T-cell (primary cell): ENCODE measurements at regions not wholly inside any gene's neighbourhood (a gene's known extent, or its start where the extent isn't known, plus 50 kb on each side); places are given as distances from the start of the nearest gene placed in this dataset.
"Not testable (repeated sequence)": the region's sequence is repeated elsewhere in the genome, so short reads cannot be mapped to it uniquely, and the experiment has no call there.

ENCODE experiments used
- ATAC-seq, 4 experiments: fragments of 200-7000 bp in 3 of 4; fragments of 150-1000 bp in 1 of 4; cut with Tn5 transposase; replicated peaks in 1 of 4; 1 replicate in 3 of 4; 2 replicates in 1 of 4; pipeline ENCODE4 v1.10.0; 2021; ENCODE audit warnings: moderate library complexity in 3 of 4, mild to moderate bottlenecking in 2 of 4, moderate number of reproducible peaks in 1 of 4
- CTCF ChIA-PET, 2 donors: fragments of 300-600 bp; sonication (Branson Sonifier 250); formaldehyde crosslinking; loops; one replicate each; lab custom pipeline; 2022; ENCODE audit warnings: antibody characterized with exemption in 2 of 2; lab: Charles Lee
- POLR2A ChIA-PET, 2 donors: fragments of 300-600 bp; sonication (Branson Sonifier 250); formaldehyde crosslinking; loops; one replicate each; lab custom pipeline; 2022; ENCODE audit warnings: antibody characterized with exemption in 2 of 2; lab: Charles Lee
- DNase-seq, 35 experiments: peaks; one replicate each; pipeline versions ENCODE4 v3.0.0 to v3.0.0-alpha.2; 2013 to 2023
- H3K27ac ChIP-seq: one replicate; pipeline ENCODE4 v1.5.1; 2013; ENCODE audit warnings: low read length
- H3K27me3 ChIP-seq, 2 experiments: replicated peaks in 1 of 2; 1 replicate in 1 of 2; 2 replicates in 1 of 2; pipeline versions ENCODE4 v1.6.1 to v1.7.0; 2013; ENCODE audit warnings: low read length in 1 of 2, mixed read lengths in 1 of 2; ENCODE audit not compliant: control insufficient read depth in 2 of 2, insufficient read depth in 2 of 2; ENCODE audit errors: extremely low read depth in 1 of 2
- H3K36me3 ChIP-seq, 2 donors: 1 replicate in 1 of 2; 2 replicates in 1 of 2; pipeline versions ENCODE4 v1.6.1 to v1.7.0; 2013; ENCODE audit warnings: low read length in 1 of 2; ENCODE audit not compliant: control insufficient read depth in 2 of 2, insufficient read depth in 1 of 2; ENCODE audit errors: extremely low read depth in 1 of 2
- H3K4me1 ChIP-seq, 2 experiments: 1 replicate in 1 of 2; 2 replicates in 1 of 2; pipeline versions ENCODE4 v1.6.1 to v1.7.0; 2013; ENCODE audit warnings: low read length in 2 of 2, mixed read lengths in 1 of 2; ENCODE audit not compliant: insufficient read depth in 2 of 2, control insufficient read depth in 1 of 2; ENCODE audit errors: extremely low read depth in 1 of 2
- H3K4me3 ChIP-seq, 2 donors: 1 replicate in 1 of 2; 2 replicates in 1 of 2; pipeline versions ENCODE4 v1.5.1 to v1.7.0; 2013; ENCODE audit warnings: mild to moderate bottlenecking in 2 of 2, low read length in 1 of 2, moderate library complexity in 1 of 2; ENCODE audit not compliant: control insufficient read depth in 1 of 2; ENCODE audit errors: extremely low read depth in 1 of 2
- H3K9me3 ChIP-seq: 2 replicates; pipeline ENCODE4 v1.7.0; 2013
- H3K27ac Mint-ChIP-seq, 2 donors: one replicate each; pipeline ENCODE4 v1.8.0; 2020 to 2021; ENCODE audit warnings: mild to moderate bottlenecking in 2 of 2, mixed read lengths in 2 of 2
- H3K27me3 Mint-ChIP-seq, 2 donors: one replicate each; pipeline ENCODE4 v1.8.0; 2021 to 2022; ENCODE audit warnings: mixed read lengths in 2 of 2
- H3K36me3 Mint-ChIP-seq: one replicate; pipeline ENCODE4 v1.8.0; 2021; ENCODE audit warnings: mixed read lengths
- H3K4me1 Mint-ChIP-seq, 3 donors: one replicate each; pipeline ENCODE4 v1.8.0; 2020 to 2022; ENCODE audit warnings: mixed read lengths in 3 of 3, mild to moderate bottlenecking in 1 of 3
- H3K4me3 Mint-ChIP-seq, 3 donors: one replicate each; pipeline ENCODE4 v1.8.0; 2020 to 2022; ENCODE audit warnings: mild to moderate bottlenecking in 3 of 3, mixed read lengths in 3 of 3, moderate library complexity in 3 of 3
- H3K9me3 Mint-ChIP-seq, 3 donors: one replicate each; pipeline ENCODE4 v1.8.0; 2020 to 2022; ENCODE audit warnings: mixed read lengths in 3 of 3
- WGBS: methylation state at CpG from one replicate; pipeline ENCODE4 v1.1.5; 2013; ENCODE audit warnings: missing lambda C conversion rate; ENCODE audit not compliant: insufficient coverage; 5-methylcytosine and 5-hydroxymethylcytosine counted together

DNA sequence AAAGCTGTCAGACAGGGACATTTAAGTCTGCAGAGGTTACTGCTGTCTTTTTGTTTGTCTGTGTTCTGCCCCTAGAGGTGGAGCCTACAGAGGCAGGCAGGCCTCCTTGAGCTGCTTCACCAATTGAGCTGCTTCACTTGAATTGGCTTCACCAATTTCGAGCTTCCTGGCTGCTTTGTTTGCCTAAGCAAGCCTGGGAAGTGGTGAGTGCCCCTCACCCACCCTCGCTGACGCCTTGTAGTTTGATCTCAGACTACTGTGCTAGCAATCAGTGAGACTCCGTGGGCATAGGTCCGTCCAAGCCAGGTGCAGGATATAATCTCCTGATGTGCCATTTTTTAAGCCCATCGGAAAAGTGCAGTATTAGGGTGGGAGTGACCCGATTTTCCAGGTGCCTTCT, 179.7 kb downstream of the TRIM51G start:
- H3K27me3 ChIP-seq, H3K36me3 ChIP-seq, H3K36me3 Mint-ChIP-seq, CTCF ChIA-PET, POLR2A ChIA-PET, H3K9me3 Mint-ChIP-seq, H3K9me3 ChIP-seq, H3K27me3 Mint-ChIP-seq, H3K27ac Mint-ChIP-seq, H3K4me1 ChIP-seq, H3K4me3 ChIP-seq, H3K4me1 Mint-ChIP-seq, ATAC-seq, H3K27ac ChIP-seq, H3K4me3 Mint-ChIP-seq: not testable (repeated sequence)
- WGBS: 77% methylated on average over 5 of the region's 7 CpGs
- peak in 1 of 35 experiments; percentile 1 for DNase-seq
